ENCODE measurements at regions not wholly inside any gene's neighbourhood (a gene's known extent, or its start where the extent isn't known, plus 50 kb on each side); places are given as distances from the start of the nearest gene placed in this dataset.

- Histone ChIP-seq H3K4me1 (peaks cover 0 to 14% (median 2%) of the 10 kb centered on the region in 12 donors), H3K27ac (peak overlapping the region in 11 of 12 donors; percentile 28 to 86 (median 72)), H3K27me3 (no peaks in the 10 kb centered on the region), H3K4me3 (no peak overlapping the region), H3K9me3 (no peaks in the 10 kb centered on the region), H3K36me3 (no peaks in the 10 kb centered on the region)
- TF ChIP-seq POLR2A (IDR thresholded peaks at IDR 0.05) = no peak
- no peak for TF ChIP-seq CTCF (IDR thresholded peaks at IDR 0.05)
- WGBS, 4 donors = 92 to 97% (median 93%) methylated on average over 2 of the region's 2 CpGs
- ATAC-seq (no peak), DNase-seq (no peak)
- intact Hi-C loops (cut with DNase I) = loop anchor here in 1 of 10 donors (10.0 kb wide), 1 partner anchor 215 kb away; no protein-coding TSS in a partner anchor
These were observed 703.8 kb downstream of the DIAPH3 start for GRCh38 chr13:59459972-59460371.

- 61 to 74% (median 72%) methylated on average over 3 of the region's 3 CpGs for WGBS, 4 donors
- ATAC-seq = peak in 3 of 4 donors; percentile 59 to 76 (median 71)
- Histone ChIP-seq H3K36me3 (no peaks in the 10 kb centered on the region), H3K4me3 (no peak overlapping the region), H3K4me1 (peaks cover 0 to 14% (median 2%) of the 10 kb centered on the region in 12 donors), H3K27ac (peak overlapping the region in 8 of 12 donors; percentile 22 to 85 (median 51)), H3K9me3 (no peaks in the 10 kb centered on the region), H3K27me3 (no peaks in the 10 kb centered on the region)
- intact Hi-C loops (cut with DNase I) = loop anchor here in 1 of 10 donors (10.0 kb wide), 1 partner anchor 213 kb away; no protein-coding TSS in a partner anchor
- peak in 1 of 5 donors; percentile 25 for DNase-seq
- TF ChIP-seq POLR2A (IDR thresholded peaks at IDR 0.05) = no peak
- TF ChIP-seq CTCF (IDR thresholded peaks at IDR 0.05) = no peak
These were observed 702.3 kb downstream of the DIAPH3 start for GRCh38 chr13:59461411-59461810.

- 96 to 100% (median 99%) methylated on average over 3 of the region's 3 CpGs for WGBS, 4 donors
- Histone ChIP-seq H3K4me3 (no peak overlapping the region), H3K27ac (peak overlapping the region in 1 of 12 donors; percentile 4), H3K36me3 (no peaks in the 10 kb centered on the region), H3K27me3 (no peaks in the 10 kb centered on the region), H3K9me3 (no peaks in the 10 kb centered on the region), H3K4me1 (peaks cover 0 to 14% (median 2%) of the 10 kb centered on the region in 12 donors)
- ATAC-seq (no peak), DNase-seq (no peak)
- TF ChIP-seq POLR2A (IDR thresholded peaks at IDR 0.05) = no peak
- no peak for TF ChIP-seq CTCF (IDR thresholded peaks at IDR 0.05)
- intact Hi-C loops (cut with DNase I) = loop anchor here in 1 of 10 donors (10.0 kb wide), 1 partner anchor 212 kb away; no protein-coding TSS in a partner anchor
These were observed 700.7 kb downstream of the DIAPH3 start for GRCh38 chr13:59463023-59463422.

- Histone ChIP-seq H3K4me1 (peaks cover 0 to 5% (median 0%) of the 10 kb centered on the region in 12 donors), H3K27ac (no peak overlapping the region), H3K4me3 (no peak overlapping the region), H3K9me3 (peaks cover 0 to 10% (median 0%) of the 10 kb centered on the region in 12 donors), H3K36me3 (no peaks in the 10 kb centered on the region), H3K27me3 (no peaks in the 10 kb centered on the region)
- DNase-seq = no peak
- TF ChIP-seq POLR2A (IDR thresholded peaks at IDR 0.05) (no peak), CTCF (IDR thresholded peaks at IDR 0.05) (no peak)
- intact Hi-C loops (cut with DNase I) = loop anchor here in 1 of 10 donors (10.0 kb wide), 1 partner anchor 210 kb away; no protein-coding TSS in a partner anchor
- no peak for ATAC-seq
- 62 to 73% (median 70%) methylated on average over 4 of the region's 4 CpGs for WGBS, 4 donors
These were observed 698.8 kb downstream of the DIAPH3 start for GRCh38 chr13:59464926-59465325.

Measured in heart left ventricle (tissue), 16 donors.